ENCODE measurements at regions not wholly inside any gene's neighbourhood (a gene's known extent, or its start where the extent isn't known, plus 50 kb on each side); places are given as distances from the start of the nearest gene placed in this dataset.

- DNase-seq: no peak
Measured at GRCh38 chr11:70862093-70862492, 390.3 kb downstream of the SHANK2 start.

GRCh38 chr11:70863186-70863585 is 389.2 kb downstream of the SHANK2 start:
- no peak for DNase-seq

- no peak for DNase-seq
Measured at GRCh38 chr11:70863993-70864392, 388.4 kb downstream of the SHANK2 start.

- DNase-seq: no peak
Measured at GRCh38 chr11:70865356-70865755, 387.0 kb downstream of the SHANK2 start.

GRCh38 chr11:70866834-70867233 is 385.5 kb downstream of the SHANK2 start:
- DNase-seq: no peak

GRCh38 chr11:70867281-70868047 is 384.9 kb downstream of the SHANK2 start:
- no peak for DNase-seq

- DNase-seq: no peak
Measured at GRCh38 chr11:70868341-70868885, 384.0 kb downstream of the SHANK2 start.

GRCh38 chr11:70869054-70869453 is 383.3 kb downstream of the SHANK2 start:
- no peak for DNase-seq

GRCh38 chr11:70871881-70872280 is 380.5 kb downstream of the SHANK2 start:
- DNase-seq: no peak

GRCh38 chr11:70872299-70872698 is 380.1 kb downstream of the SHANK2 start:
- DNase-seq: no peak

- no peak for DNase-seq
Measured at GRCh38 chr11:70872955-70873735, 379.2 kb downstream of the SHANK2 start.

- DNase-seq: no peak
Measured at GRCh38 chr11:70873736-70874412, 378.5 kb downstream of the SHANK2 start.

GRCh38 chr11:70876685-70877084 is 375.7 kb downstream of the SHANK2 start:
- DNase-seq: no peak

GRCh38 chr11:70877151-70877550 is 375.2 kb downstream of the SHANK2 start:
- no peak for DNase-seq

GRCh38 chr11:70878366-70878765 is 374.0 kb downstream of the SHANK2 start:
- no peak for DNase-seq

- DNase-seq: no peak
Measured at GRCh38 chr11:70879601-70880285, 372.6 kb downstream of the SHANK2 start.

GRCh38 chr11:70880416-70880815 is 372.0 kb downstream of the SHANK2 start:
- no peak for DNase-seq

GRCh38 chr11:70881948-70882715 is 370.2 kb downstream of the SHANK2 start:
- DNase-seq: no peak

- DNase-seq: no peak
Measured at GRCh38 chr11:70882716-70883085, 369.7 kb downstream of the SHANK2 start.

- no peak for DNase-seq
Measured at GRCh38 chr11:70883323-70883940, 368.9 kb downstream of the SHANK2 start.

GRCh38 chr11:70883973-70884623 is 368.3 kb downstream of the SHANK2 start:
- DNase-seq: no peak
